Neural cell (in vitro differentiated cells): ENCODE measurements at regions not wholly inside any gene's neighbourhood (a gene's known extent, or its start where the extent isn't known, plus 50 kb on each side); places are given as distances from the start of the nearest gene placed in this dataset.

ENCODE experiments used
- H2AFZ ChIP-seq: fragments of 200-600, 300-800 bp; sonication (generic), shearing (Covaris generic); 2 replicates; pipeline ENCODE4 v1.6.0; 2014; ENCODE audit warnings: low read depth, mild to moderate bottlenecking, antibody characterized with exemption, low read length, moderate library complexity
- H3F3A ChIP-seq: fragments of 200-600 bp; shearing (Covaris generic); 2 replicates; pipeline ENCODE4 v1.6.1; 2016; ENCODE audit warnings: mild to moderate bottlenecking, moderate library complexity, mixed read lengths, antibody characterized with exemption, low read length; ENCODE audit not compliant: insufficient read depth, poor library complexity, severe bottlenecking
- H3K27ac ChIP-seq: fragments of 200-600, 300-800 bp; sonication (generic), shearing (Covaris generic); 2 replicates; pipeline ENCODE4 v1.5.1; 2014; ENCODE audit warnings: mild to moderate bottlenecking, low read length, moderate library complexity
- H3K27me3 ChIP-seq: fragments of 300-800, 200-600 bp; sonication (generic), shearing (Covaris generic); 2 replicates; pipeline ENCODE4 v1.6.0; 2014; ENCODE audit warnings: mild to moderate bottlenecking, low read depth, low read length, moderate library complexity; ENCODE audit not compliant: insufficient read depth
- H3K36me3 ChIP-seq: fragments of 300-800, 200-600 bp; sonication (generic), shearing (Covaris generic); 2 replicates; pipeline ENCODE4 v1.5.1; 2014; ENCODE audit warnings: mild to moderate bottlenecking, antibody characterized with exemption, low read length, moderate library complexity; ENCODE audit not compliant: insufficient read depth
- H3K4me2 ChIP-seq: fragments of 300-800, 200-600 bp; sonication (generic), shearing (Covaris generic); 2 replicates; pipeline ENCODE4 v1.6.0; 2014; ENCODE audit warnings: mild to moderate bottlenecking, low read length
- H3K4me3 ChIP-seq: fragments of 300-800, 200-600 bp; sonication (generic), shearing (Covaris generic); 2 replicates; pipeline ENCODE4 v1.5.1; 2014; ENCODE audit warnings: mild to moderate bottlenecking, low read length, moderate library complexity
- H3K79me2 ChIP-seq: fragments of 200-600 bp; shearing (Covaris generic); replicated peaks from 2 replicates; pipeline ENCODE4 v1.6.0; 2014; ENCODE audit warnings: mild to moderate bottlenecking, low read length, moderate library complexity; ENCODE audit not compliant: insufficient read depth
- H3K9ac ChIP-seq: fragments of 300-800, 200-600 bp; sonication (generic), shearing (Covaris generic); 2 replicates; pipeline ENCODE4 v1.6.1; 2016; ENCODE audit warnings: mild to moderate bottlenecking, low read length, mixed read lengths
- H3K9me2 ChIP-seq: fragments of 200-600 bp; shearing (Covaris generic); 2 replicates; pipeline ENCODE4 v1.6.1; 2016; ENCODE audit warnings: mild to moderate bottlenecking, low read length, mixed read lengths; ENCODE audit not compliant: insufficient read depth
- H3K9me3 ChIP-seq: fragments of 200-600, 300-800 bp; sonication (generic), shearing (Covaris generic); 2 replicates; pipeline ENCODE4 v1.6.1; 2016; ENCODE audit warnings: mild to moderate bottlenecking, mixed run types, low read length, moderate library complexity, mixed read lengths
- H4K20me1 ChIP-seq: fragments of 200-600 bp; shearing (Covaris generic); 2 replicates; pipeline ENCODE4 v1.6.1; 2016; ENCODE audit warnings: mild to moderate bottlenecking, mixed run types; ENCODE audit not compliant: insufficient read depth
- EP300 ChIP-seq: fragments of 450-650 bp; conservative IDR thresholded peaks from 2 replicates; pipeline ENCODE4 v1.6.1; 2014; ENCODE audit warnings: antibody characterized with exemption, mild to moderate bottlenecking, moderate library complexity; ENCODE audit not compliant: poor library complexity, severe bottlenecking
- EZH2 ChIP-seq: fragments of 200-600, 300-800 bp; shearing (Covaris generic), sonication (generic); IDR thresholded peaks from 2 replicates; pipeline ENCODE4 v1.6.1; 2014; ENCODE audit warnings: antibody characterized with exemption, low read length, borderline replicate concordance, mild to moderate bottlenecking; ENCODE audit not compliant: insufficient read depth, poor library complexity, severe bottlenecking
- MXI1 ChIP-seq: fragments of 450-650 bp; conservative IDR thresholded peaks from 2 replicates; pipeline ENCODE4 v1.6.1; 2014; ENCODE audit warnings: antibody characterized with exemption, mild to moderate bottlenecking; ENCODE audit not compliant: poor library complexity, severe bottlenecking
- POLR2AphosphoS5 ChIP-seq: IDR thresholded peaks from 2 replicates; pipeline ENCODE4 v1.6.1; 2012
- RAD21 ChIP-seq: fragments of 450-650 bp; conservative IDR thresholded peaks from 2 replicates; pipeline ENCODE4 v1.6.1; 2014; ENCODE audit warnings: antibody characterized with exemption, mild to moderate bottlenecking, moderate library complexity
- REST ChIP-seq: IDR thresholded peaks from 2 replicates; pipeline ENCODE4 v1.6.1; 2012; ENCODE audit warnings: borderline replicate concordance
- SMC3 ChIP-seq: fragments of 450-650 bp; conservative IDR thresholded peaks from 2 replicates; pipeline ENCODE4 v1.6.1; 2014; ENCODE audit warnings: antibody characterized with exemption, mild to moderate bottlenecking, moderate library complexity; ENCODE audit not compliant: poor library complexity
- TAF1 ChIP-seq: IDR thresholded peaks from 2 replicates; pipeline ENCODE4 v1.6.1; 2012; ENCODE audit warnings: low read depth
- TF ChIP-seq, protein P1 (sequence below): fragments of 450-650 bp; IDR thresholded peaks from 2 replicates; pipeline ENCODE4 v1.5.1; 2014; ENCODE audit warnings: antibody characterized with exemption, mild to moderate bottlenecking, moderate library complexity; ENCODE audit not compliant: poor library complexity, severe bottlenecking

DNA sequence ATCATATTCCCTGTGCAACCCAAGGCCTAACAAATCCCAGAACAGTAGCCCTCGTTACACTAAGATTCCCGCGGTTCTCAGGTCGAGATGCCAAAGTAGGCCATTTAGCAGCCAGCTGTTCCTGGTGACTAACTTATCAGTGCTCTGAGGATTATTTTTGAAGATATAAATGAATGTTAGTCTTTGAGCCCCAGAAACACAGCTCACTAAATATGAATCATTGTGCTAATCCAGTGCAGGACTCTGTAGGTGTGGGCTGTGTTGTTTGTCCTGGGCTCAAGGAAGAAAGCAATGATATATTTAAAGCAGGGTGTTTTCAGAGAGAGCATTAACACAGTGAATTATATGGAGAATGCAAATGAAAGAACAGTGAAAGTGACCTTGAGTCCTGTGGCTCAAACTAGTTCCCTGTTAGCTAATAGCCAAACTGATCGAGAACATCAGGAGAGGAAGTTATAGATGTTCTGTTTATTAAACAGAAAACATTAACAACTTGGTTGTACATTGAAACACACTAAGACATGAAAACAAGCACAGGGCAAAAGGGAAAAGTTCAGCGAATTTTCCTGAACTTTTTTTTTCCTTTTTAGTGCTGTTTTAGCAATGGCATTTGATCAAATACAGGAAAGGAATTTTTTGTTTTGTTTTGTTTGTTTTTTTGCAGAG, 228.3 kb downstream of the RNF152 start:
- H3K4me2 ChIP-seq, result no peak overlapping the region
- TF ChIP-seq MXI1 (no peak), EP300 (no peak), POLR2AphosphoS5 (no peak), TAF1 (no peak), RAD21 (no peak), SMC3 (no peak), REST (no peak)
- no peak overlapping the region for H2AFZ ChIP-seq
- H3K4me3 ChIP-seq, result no peak overlapping the region
- no peaks in the 10 kb centered on the region for H3K79me2 ChIP-seq
- H3F3A ChIP-seq, result no peaks in the 10 kb centered on the region
- no peak overlapping the region for H3K9ac ChIP-seq
- H3K9me2 ChIP-seq, result no peaks in the 10 kb centered on the region
- no peaks in the 10 kb centered on the region for H3K36me3 ChIP-seq
- no peaks in the 10 kb centered on the region for H3K9me3 ChIP-seq
- H4K20me1 ChIP-seq, result no peaks in the 10 kb centered on the region
- no peaks in the 10 kb centered on the region for H3K27me3 ChIP-seq
- H3K27ac ChIP-seq, result no peak overlapping the region

- H3K9me3 ChIP-seq, result no peaks in the 10 kb centered on the region
- H3K4me3 ChIP-seq, result no peak overlapping the region
These were observed 230.1 kb downstream of the RNF152 start for GRCh38 chr18:61662726-61663125.

More at GRCh38 chr18:61662726-61663125, 230.1 kb downstream of the RNF152 start:
- Histone ChIP-seq H3K4me2 (no peak overlapping the region), H3K79me2 (no peaks in the 10 kb centered on the region), H3K27ac (no peak overlapping the region), H3F3A (no peaks in the 10 kb centered on the region), H3K27me3 (no peaks in the 10 kb centered on the region), H3K9ac (no peak overlapping the region), H3K36me3 (no peaks in the 10 kb centered on the region), H3K9me2 (no peaks in the 10 kb centered on the region), H2AFZ (no peak overlapping the region), H4K20me1 (no peaks in the 10 kb centered on the region)
- TF ChIP-seq EZH2 (no peak), TAF1 (no peak), POLR2AphosphoS5 (no peak), SMC3 (no peak), REST (no peak), MXI1 (no peak), EP300 (no peak), RAD21 (no peak)
- TF ChIP-seq, protein P1, sequence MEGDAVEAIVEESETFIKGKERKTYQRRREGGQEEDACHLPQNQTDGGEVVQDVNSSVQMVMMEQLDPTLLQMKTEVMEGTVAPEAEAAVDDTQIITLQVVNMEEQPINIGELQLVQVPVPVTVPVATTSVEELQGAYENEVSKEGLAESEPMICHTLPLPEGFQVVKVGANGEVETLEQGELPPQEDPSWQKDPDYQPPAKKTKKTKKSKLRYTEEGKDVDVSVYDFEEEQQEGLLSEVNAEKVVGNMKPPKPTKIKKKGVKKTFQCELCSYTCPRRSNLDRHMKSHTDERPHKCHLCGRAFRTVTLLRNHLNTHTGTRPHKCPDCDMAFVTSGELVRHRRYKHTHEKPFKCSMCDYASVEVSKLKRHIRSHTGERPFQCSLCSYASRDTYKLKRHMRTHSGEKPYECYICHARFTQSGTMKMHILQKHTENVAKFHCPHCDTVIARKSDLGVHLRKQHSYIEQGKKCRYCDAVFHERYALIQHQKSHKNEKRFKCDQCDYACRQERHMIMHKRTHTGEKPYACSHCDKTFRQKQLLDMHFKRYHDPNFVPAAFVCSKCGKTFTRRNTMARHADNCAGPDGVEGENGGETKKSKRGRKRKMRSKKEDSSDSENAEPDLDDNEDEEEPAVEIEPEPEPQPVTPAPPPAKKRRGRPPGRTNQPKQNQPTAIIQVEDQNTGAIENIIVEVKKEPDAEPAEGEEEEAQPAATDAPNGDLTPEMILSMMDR, result no peak
